GM12865 (cell line): ENCODE measurements at regions not wholly inside any gene's neighbourhood (a gene's known extent, or its start where the extent isn't known, plus 50 kb on each side); places are given as distances from the start of the nearest gene placed in this dataset.

ENCODE experiments used
- DNase-seq: peaks from one replicate; pipeline ENCODE4 v3.0.0; 2010; ENCODE audit warnings: low read depth
- H3K4me3 ChIP-seq: 2 replicates; pipeline ENCODE4 v1.5.1; 2011; ENCODE audit warnings: mild to moderate bottlenecking, low read depth, low read length, control low read depth
- CTCF ChIP-seq: IDR thresholded peaks from 2 replicates; pipeline ENCODE4 v1.5.1; 2011; ENCODE audit warnings: low read length, control low read depth, low read depth, inconsistent platforms; ENCODE audit not compliant: insufficient read depth; ENCODE audit errors: missing control alignments

DNA sequence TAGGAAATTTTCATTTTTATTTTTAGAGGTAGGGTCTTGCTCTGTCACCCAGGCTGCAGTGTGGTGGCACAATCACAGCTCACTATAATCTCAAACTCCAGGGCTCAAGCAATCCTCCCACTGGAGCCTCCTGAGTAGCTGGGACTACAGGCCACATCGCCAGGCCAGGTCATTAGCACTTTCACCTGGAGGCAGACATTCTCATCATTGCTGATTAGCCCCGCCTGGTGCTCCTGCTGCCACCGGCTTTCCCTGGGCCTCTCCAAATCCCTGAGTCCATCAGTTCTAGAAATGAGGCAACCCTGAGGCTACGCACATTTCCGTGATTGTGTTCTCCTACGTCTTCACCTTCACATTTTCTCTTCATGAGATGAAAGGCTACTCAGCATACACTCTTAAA is 607.7 kb upstream of the NRSN1 start:
- H3K4me3 ChIP-seq: no peak overlapping the region
- no peak for TF ChIP-seq CTCF
- no peak for DNase-seq

GRCh38 chr6:23522792-23523547 is 603.0 kb upstream of the NRSN1 start:
- no peak for TF ChIP-seq CTCF
- DNase-seq: no peak
- no peak overlapping the region for H3K4me3 ChIP-seq

GRCh38 chr6:23523771-23524170 is 602.2 kb upstream of the NRSN1 start:
- TF ChIP-seq CTCF: no peak
- no peak for DNase-seq
- H3K4me3 ChIP-seq: no peak overlapping the region

- TF ChIP-seq CTCF: no peak
- no peak for DNase-seq
- no peak overlapping the region for H3K4me3 ChIP-seq
These were observed 601.5 kb upstream of the NRSN1 start for GRCh38 chr6:23524548-23524947.

GRCh38 chr6:23526526-23526925 is 599.5 kb upstream of the NRSN1 start:
- no peak for TF ChIP-seq CTCF
- DNase-seq: no peak
- no peak overlapping the region for H3K4me3 ChIP-seq

GRCh38 chr6:23529902-23530301 is 596.1 kb upstream of the NRSN1 start:
- peak; percentile 9 for DNase-seq
- TF ChIP-seq CTCF: no peak
- H3K4me3 ChIP-seq: no peak overlapping the region

DNA sequence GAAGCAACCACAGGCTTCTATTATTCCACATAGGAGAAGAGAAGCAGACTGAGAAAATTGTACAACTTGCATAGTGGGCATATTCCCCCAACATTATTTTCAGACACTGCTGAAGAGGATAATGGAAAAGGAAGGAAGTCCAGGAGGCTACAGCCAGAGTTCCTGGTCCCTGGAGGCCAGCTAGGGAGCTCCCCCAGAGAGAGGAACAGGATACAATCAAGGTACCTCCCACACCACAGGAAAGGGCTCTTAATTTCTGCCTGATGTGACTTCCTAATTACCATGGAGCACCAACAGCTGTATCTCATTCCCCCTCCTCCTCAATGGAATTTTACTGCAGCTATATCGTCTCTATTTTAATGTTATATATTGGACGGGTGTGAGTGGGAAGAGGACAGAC is 594.3 kb upstream of the NRSN1 start:
- TF ChIP-seq CTCF: no peak
- no peak for DNase-seq
- H3K4me3 ChIP-seq: no peak overlapping the region
